A673 (cell line): ENCODE measurements at regions not wholly inside any gene's neighbourhood (a gene's known extent, or its start where the extent isn't known, plus 50 kb on each side); places are given as distances from the start of the nearest gene placed in this dataset.

ENCODE experiments used
- CTCF ChIP-seq: fragments of 300-800, 200-600 bp; sonication (generic); conservative IDR thresholded peaks from 2 replicates; pipeline ENCODE4 v1.5.1; 2017; ENCODE audit warnings: low read depth, mild to moderate bottlenecking, antibody characterized with exemption, low read length, moderate library complexity, mixed read lengths
- EZH2 ChIP-seq: fragments of 200-600 bp; sonication (generic); IDR thresholded peaks from 2 replicates; pipeline ENCODE4 v1.6.1; 2017; ENCODE audit warnings: borderline replicate concordance, low read depth, mild to moderate bottlenecking, mixed read lengths, antibody characterized with exemption, low read length; ENCODE audit not compliant: poor library complexity, severe bottlenecking

- TF ChIP-seq CTCF (no peak), EZH2 (no peak)
Measured at GRCh38 chr6:121847806-121848522, 412.5 kb downstream of the GJA1 start.
